Activated CD8-positive, alpha-beta memory T cell treated with anti-CD3 and anti-CD28 coated beads for 48 hours (primary cell): ENCODE measurements at regions not wholly inside any gene's neighbourhood (a gene's known extent, or its start where the extent isn't known, plus 50 kb on each side); places are given as distances from the start of the nearest gene placed in this dataset.
"Not testable (repeated sequence)": the region's sequence is repeated elsewhere in the genome, so short reads cannot be mapped to it uniquely, and the experiment has no call there.

Experiments
- DNase-seq, 3 experiments: peaks; one replicate each; pipeline ENCODE4 v3.0.0-alpha.2; 2020; ENCODE audit warnings: low read depth in 2 of 3, low spot score in 2 of 3

DNA sequence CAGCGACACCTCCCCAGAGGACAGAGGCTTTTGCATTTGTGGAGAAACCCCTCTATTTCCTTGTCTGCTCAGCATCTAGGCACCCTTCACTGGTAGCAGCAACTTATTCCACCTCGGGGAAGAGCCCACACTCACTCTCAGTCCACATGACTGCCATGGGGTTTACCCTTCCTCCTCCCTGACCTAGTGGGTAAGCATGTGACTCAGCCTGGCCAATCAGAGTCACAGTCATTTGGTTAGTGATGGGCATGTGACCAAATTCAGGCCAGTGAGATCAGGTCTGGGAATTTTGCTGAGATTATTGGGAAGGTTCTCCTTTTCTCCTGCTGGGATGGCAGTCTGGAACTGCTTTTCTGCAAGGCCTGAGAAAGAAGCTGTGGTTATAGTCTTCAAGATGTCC is 145.7 kb upstream of the PHACTR3 start:
- no peak for DNase-seq

DNA sequence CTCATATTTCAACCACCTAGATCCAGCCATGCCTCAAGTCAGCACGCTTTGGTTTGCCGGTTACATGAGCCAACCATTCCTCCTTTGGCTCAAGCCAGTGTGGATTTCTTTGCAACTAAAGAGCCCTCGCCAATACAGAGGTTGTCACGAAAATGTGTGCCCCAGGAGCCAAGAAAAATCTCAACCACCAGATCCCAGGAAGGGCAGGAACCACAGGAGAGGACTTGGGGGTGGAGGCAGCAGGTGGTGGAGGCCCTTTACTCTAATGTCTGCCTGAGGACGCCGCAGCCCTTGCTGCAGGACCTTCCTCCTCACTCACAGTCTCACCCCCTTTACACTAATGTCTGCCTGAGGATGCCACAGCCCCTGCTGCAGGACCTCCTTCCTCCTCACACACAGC is 144.8 kb upstream of the PHACTR3 start:
- no peak for DNase-seq

DNA sequence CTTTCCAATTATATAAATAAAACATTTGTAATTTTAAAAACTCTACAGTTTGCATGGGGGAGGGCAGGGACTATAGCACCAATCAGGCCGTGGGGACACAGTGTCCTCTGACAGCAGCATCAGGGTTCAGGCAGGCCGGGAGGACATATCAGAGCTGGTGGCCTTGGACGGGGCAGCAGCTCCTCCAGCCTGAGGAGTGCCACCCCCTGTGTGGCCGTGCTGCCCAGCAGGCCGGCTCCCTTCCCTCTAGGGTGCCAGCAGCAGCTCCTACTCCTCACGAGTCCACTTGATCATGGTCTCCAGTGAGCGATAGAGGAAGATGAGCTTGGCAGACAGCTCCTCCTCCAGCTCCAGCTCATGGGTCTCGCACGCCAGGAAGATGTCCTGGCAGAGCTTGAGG is 144.0 kb upstream of the PHACTR3 start:
- DNase-seq: no peak

DNA sequence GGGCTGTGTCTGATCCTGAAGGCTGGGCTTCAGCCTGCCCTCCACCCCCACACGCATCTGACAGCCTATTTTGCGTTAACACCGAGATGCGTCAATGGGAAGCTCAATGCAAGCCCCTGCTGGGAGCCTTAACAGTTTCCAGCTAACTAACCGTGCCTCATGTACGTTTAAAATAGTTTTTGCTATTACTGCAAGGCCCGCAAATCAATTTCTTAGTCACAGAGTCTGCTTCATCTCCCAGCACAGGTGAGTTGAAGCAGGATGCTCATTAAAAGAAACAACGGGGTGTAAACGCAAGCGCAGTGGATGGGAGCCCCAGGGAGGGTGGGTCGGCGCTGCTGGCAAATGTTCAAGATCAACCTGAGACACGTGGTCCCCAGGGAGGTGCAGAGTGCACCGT is 142.8 kb upstream of the PHACTR3 start:
- no peak for DNase-seq

DNA sequence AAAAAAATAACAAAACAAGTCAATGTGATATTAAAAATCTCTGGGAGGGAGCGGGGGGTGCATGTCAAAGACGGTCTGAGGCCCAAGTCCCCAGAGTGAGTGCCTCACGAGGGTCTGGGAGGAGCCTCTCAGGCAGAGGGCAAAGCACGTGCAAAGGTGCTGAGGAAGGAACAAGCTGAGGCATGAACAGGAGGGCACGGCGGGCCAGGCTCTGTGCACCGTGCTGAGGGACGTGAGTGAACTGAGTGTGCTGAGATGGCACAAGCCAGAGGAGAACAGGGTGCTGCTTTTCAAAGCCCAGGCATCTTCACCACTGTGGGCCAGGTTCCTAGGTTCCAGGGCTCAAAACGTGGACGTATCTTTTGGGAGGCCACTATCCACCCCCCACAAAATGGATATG is 142.1 kb upstream of the PHACTR3 start:
- no peak for DNase-seq

DNA sequence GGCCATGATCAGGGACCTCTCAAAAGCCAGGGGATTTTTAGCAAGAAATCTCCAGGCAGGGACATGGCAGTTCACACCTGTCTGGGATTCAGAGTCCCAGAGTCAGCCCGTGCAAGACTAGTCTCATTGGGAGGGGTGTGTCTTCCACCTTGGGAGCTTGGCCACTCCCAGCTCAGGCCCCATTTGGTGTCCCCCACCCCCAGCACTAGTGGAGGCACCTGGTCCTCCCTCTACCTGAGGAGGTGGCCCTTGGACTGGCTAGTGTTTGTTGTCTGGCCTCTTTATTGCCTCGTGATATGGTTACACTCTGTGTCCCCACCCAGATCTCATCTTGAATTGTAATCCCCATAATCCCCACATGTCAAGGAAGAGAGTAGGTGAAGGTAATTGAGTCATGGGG is 140.8 kb upstream of the PHACTR3 start:
- no peak for DNase-seq

DNA sequence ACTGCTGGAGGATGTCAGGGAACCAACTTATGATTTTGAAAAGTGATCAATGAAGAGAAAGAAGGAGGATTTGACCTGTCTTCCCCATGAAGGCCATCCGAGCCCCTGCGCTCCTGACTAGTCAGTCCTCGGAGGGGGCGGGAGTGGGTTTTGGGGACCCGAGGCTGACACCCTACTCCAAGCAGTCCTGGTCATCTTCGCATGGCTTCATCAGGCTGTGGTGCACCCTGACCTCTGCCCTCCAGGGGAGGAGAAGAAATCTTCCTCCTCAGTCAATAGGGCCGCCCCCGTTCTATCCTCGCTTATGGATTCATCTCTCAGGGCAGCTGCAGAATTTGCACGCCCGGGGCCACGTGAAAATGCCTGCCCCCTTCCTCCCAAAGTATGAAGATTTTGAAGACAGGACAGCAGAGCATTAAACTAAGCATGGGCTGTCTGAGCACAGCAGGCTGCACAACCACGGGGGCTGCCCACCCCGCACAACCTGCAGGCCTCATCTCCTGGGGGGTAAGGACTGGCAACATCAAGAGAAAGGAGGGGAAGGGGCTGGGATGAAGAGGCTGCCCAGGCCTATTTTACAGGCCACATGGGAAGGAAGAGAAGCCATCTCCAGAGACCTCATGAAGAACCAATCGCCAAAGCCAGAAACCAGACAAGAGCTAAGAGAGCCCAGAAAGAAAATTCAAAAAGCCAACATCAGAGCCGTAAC is 138.1 kb upstream of the PHACTR3 start:
- no peak for DNase-seq

DNA sequence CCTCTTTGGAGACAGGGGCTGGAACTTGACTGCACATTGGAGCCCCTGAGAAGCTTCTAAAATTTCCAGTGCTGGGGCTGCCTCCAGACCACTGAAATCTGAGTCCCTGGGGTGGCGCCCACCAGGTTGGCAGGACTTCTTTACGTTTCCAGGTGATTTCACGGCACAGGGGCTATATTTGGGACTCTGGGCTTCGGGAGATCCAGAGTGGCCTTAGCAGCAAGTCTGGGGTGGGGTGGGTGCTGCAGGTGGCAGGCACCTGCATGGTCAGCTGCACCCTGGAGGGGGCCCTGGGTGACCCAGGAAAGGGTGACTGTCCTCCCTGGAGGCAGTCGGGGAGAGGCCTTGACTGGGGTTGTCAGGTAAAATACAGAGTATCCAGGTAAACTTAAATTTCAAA is 135.5 kb upstream of the PHACTR3 start:
- no peak for DNase-seq

DNA sequence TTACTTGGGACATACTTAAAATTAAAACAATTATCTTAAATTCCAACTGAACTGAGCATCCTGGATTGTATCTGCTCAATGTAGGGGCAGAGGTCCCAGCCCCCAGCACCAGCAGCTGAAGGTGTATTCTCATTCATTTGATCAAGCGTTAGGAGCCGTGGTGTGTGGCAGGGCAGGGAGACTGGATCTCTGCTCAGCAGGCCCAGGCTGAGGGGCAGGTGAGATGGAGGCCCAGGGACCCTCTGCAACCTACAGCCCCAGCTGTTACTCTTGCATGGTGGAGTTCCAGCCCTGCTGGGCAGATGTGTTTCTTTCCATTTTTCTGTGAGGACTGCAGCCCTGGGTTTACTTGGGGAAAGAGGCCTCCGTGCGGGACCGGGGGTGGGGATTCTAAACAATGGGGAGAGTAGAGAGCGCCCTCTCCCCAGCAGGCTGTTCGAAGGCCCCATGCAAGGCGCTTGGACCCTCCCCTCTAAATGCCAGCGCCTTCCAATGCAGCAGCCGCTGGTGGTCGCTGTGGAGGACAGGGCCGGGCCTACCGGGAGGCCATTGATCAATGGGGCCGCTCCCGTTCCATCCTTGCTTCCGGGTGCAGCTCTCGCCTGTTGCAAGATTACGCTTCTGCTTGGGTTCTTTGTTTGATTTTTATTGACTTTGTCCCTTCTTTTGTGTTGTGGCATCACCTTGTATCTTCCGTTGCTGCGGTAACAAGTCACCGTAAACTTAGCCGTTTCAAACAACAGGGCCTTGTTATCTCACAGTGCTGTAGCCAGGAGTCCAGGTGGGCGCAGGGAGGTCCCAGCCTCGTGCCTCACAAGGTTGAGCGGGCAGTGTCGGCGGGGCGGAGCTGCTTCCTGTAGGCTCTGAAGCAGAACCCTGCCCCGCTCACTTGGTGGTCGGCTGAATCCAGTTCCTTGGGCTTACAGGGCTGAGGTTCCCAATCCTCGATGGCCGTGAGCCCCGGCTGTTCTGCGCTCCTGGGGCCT is 134.8 kb upstream of the PHACTR3 start:
- DNase-seq: no peak

DNA sequence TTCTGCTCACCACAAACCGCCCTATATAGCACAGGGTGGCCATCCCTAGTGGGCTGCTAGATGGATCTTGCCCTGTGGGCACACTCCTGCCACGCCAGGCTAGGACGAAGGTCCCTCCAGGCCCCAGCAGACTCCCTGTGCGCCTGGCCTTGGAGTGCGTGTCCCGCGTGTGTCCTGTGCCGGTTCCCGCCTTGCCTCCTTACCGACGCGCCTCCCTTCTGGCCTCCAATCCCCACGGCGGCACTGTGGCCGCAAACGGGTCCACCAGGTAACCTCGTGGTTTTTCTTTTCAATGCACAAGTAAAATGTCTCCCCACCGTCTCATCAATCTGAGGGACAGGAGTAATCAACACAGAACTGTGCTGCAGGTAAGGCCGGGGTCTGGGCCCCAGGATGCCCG is 133.8 kb upstream of the PHACTR3 start:
- no peak for DNase-seq

DNA sequence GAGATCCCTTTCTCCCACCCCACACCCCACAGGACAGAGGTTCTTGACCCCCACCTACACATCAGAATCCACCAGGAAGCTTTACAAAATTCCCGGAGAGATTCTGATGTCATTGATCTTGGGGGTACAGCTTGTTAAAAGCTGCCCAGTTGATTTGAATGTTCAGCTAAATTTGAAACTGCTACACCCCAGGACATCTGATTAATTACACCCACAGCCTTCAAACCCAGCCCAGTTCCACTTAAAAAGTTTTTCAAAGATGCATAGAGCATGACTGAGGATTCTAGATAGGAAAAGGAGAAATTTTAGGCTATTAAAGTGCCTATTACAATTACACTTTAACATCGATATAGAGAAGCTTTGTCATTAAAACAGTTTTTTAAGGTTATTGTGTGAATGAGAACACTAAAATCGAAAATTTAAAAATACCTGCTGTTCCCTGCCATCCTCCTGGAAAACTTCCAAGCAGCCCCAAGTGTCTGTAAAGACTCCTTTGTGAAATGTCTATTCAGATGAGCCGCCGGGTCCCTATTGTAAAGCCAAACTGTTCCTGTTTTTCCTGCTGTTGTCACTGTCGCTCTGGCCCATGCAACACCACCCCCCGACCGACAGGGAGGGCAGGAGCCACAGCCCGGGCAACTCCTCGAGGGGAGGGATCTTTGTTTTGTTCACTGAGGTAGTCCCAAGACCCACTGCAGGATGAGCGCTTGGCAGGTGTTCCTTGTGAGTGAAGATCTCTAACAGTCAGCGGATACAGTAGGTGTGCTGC is 132.5 kb upstream of the PHACTR3 start:
- DNase-seq: no peak

DNA sequence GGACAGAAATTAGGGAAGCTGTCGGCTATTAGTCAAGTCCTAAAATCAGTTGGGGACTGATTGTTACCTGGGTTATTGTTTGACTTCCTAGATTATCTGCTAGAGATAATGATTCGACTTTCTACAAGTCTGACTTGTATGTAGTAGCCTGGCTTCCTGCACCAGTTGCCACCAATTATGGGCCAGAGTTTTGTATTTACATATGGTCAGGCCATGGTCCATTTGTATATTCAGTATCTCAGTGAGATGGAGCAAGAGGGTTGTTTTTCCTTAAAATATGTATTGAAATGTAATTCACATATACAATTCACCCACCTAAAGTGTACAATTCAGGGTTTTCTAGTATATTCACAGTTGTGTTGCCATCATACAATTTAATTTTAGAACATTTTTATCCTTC is 130.6 kb upstream of the PHACTR3 start:
- no peak for DNase-seq

DNA sequence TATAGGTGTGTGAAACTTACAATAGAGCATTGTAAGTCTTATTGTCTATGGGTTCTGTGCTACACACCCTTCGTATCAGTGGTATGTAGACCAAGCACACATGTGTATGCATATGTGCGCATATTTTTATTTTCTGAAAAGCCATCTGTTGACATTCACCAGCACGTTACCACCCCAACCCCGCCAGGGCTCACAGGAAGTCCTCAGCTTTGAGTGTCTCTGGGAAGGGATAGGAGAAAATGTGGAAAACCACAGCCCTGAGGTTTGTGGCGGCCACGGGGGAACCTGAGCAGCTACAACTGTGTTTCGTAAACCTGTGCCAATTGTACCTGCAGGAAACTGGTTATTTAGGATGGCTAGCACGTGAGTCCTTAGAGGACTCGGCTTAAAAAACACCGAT is 123.3 kb upstream of the PHACTR3 start:
- DNase-seq: no peak

DNA sequence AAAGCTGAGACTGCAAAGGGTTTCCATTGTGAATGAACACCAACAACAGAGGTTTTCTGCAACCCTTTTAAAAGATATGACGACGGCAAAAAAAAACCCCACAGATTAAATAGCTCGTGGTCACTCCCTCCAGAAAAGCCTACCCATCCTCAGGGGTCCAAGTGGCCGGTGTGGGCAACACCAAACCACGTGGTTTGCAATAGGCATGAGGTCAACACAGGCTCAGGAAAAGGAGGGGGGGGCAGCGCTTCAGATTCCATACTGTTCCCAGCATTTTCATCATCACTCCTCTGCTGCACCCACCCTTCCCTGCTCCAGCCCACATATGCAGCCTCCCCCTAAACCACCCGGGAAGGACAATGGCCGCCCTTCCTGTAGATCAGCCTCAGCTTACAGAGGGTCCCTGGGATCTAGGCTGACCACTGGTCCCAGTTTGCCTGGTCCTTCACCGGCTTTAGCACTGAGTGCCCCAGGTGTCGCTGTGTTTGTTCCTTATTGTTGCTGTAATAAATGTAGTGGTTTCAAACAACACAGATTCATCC is 122.8 kb upstream of the PHACTR3 start:
- DNase-seq: no peak

DNA sequence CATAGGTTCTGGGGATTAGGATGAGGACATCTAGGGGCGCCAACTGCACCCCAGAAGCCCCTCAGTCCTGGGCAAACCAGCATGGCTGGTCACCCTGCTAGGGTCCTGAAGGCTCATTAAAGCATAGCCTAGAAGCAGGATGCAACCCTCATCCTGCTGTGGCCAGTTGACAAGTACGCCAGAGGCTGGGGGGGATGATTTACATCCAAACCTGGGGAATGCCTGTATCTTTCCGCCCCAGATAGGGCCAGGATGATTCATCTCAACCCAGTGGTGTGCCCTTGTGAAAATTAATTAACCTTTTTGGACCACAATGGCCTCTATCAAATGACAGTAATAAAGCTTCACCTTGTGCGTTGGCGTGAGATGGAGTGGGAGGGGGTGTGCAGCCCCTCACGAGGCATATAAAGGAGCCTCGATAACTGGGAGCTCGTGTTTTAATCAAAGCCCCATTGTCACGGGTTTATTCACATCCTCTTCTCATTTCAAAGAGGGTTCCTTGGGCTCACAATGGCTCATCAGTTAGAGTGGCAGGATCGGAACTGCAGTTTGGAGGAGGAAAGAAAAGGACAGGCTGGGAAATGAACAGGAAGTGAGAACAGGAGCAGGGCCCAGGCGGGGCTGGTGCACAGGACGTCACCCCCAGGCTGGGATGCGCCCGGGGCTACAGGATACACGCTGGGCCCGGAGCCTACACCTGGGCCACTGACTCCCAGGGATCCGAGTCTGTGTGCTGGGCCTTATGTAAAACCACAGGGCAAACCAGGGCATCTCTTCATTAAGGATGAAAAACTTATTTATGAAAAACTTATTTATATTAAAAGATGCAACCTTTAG is 121.8 kb upstream of the PHACTR3 start:
- DNase-seq: no peak

DNA sequence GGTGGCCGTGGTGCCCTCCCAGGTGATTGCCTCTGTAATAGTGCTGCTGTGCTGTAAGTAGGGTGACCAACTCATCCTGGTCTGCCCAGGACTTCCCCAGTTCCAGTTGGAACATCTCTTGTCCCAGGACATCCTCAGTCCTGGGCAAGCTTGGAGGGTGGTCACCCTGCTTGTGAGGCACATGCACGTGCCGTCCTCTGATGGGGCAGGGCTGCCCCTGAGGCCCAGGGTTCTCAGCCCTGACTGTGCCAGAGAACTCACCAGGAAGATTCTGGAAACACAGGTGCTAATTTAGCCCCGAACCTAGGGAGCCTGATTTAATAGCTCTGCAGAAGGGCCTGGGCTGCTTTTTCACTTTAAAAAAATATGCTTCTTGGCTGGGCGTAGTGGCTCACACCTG is 120.9 kb upstream of the PHACTR3 start:
- DNase-seq: no peak

DNA sequence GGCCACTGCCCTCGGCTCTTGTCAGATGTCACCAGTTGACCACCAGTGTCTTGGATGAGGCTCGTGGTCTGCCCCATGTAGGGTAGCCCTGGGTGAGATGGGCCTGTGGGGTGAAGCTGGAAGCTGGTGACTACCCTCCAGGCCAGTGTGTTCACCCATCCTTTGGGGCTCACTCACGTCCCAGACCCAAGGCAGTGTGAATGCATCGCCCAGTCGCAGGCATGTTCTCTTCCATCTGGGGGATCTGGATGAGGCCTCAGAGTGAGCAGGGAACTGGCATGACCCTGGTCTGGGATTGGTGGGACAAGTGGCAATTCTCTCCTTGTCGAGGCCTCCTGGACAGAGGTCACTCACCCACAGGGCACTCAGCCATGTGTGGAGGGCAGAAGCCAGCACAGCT is 120.1 kb upstream of the PHACTR3 start:
- DNase-seq: no peak

DNA sequence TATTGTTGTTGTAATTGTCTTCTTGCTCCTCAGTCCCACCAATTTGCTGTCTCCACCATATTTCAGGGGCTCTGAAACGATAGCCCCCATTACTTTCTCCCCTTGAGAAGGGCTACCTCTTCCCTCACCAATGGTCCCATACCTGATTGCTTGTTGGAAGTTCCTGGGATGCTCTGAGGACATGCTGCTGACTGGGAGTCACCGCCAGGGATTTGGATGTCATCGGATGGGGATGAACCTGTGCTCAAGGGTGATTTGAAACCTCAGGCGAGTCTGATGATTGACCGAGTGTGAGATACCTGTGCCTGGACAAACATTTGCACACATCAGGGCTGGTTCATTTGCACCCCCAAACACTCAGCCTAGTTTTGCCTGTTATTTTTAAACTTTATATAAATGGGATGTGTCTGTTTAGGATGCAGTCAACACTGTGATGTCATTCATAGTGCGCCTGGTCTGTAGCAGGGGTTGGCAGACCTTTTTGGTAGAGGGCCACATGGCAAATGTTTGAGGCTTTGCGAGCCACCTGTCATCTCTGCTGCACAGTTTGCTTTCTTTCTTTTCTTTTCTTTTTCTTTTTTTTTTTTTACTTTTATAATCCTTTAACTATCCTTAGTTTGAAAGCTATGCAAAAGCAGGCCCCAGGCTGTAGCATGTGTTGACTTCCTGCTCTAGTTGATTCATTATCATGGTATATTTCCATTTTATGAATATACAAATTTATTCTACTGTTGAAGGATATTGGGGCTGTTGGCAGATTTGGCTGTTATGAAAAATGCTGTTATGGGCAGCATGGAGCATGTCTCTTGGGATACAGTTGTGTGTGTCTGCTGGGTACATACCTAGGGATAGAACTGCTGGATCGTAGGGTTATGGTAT is 118.5 kb upstream of the PHACTR3 start:
- no peak for DNase-seq

DNA sequence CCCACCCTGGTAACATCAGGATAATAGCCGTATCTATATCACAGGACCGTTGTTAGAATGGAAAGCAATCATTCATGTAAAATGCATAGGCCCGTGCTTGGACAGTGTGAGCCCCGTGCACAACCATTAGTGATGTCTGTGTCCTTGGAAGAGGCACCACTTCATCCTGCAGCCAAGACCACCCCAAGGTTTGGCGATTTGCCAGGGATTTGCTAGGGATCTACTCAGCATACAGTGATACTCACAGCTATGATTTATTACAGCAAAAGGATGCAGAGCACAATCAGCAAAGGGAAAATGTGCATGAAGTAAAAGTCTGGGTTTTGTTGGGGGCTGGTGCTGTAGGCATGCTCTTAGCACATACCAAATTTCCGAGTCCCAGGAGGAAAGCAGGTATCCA is 115.9 kb upstream of the PHACTR3 start:
- DNase-seq: not testable (repeated sequence)
